GM19238 (cell line): ENCODE measurements at regions not wholly inside any gene's neighbourhood (a gene's known extent, or its start where the extent isn't known, plus 50 kb on each side); places are given as distances from the start of the nearest gene placed in this dataset.

Experiments
- DNase-seq: peaks from one replicate; pipeline ENCODE4 v3.0.0; 2011; ENCODE audit warnings: low spot score; ENCODE audit not compliant: insufficient read length

GRCh38 chr2:209348433-209348832 is 75.4 kb upstream of the MAP2 start:
- DNase-seq: no peak

- DNase-seq: no peak
Measured at GRCh38 chr2:209351636-209352035, 72.2 kb upstream of the MAP2 start.

GRCh38 chr2:209358992-209359391 is 64.9 kb upstream of the MAP2 start:
- no peak for DNase-seq

GRCh38 chr2:209367075-209367747 is 56.6 kb upstream of the MAP2 start:
- no peak for DNase-seq

- no peak for DNase-seq
Measured at GRCh38 chr2:209368406-209368805, 55.4 kb upstream of the MAP2 start.

- no peak for DNase-seq
Measured at GRCh38 chr2:209368914-209369313, 54.9 kb upstream of the MAP2 start.

GRCh38 chr2:209369656-209370055 is 54.2 kb upstream of the MAP2 start:
- no peak for DNase-seq

GRCh38 chr2:209371407-209371806 is 52.4 kb upstream of the MAP2 start:
- no peak for DNase-seq
